ENCODE measurements at regions not wholly inside any gene's neighbourhood (a gene's known extent, or its start where the extent isn't known, plus 50 kb on each side); places are given as distances from the start of the nearest gene placed in this dataset.

- DNase-seq = no peak
Measured at GRCh38 chr20:51265361-51265760, 242.5 kb upstream of the KCNG1 start.

GRCh38 chr20:51262240-51262639, 239.3 kb upstream of the KCNG1 start:
- no peak for DNase-seq

- no peak for DNase-seq
Measured at GRCh38 chr20:51259455-51259854, 236.5 kb upstream of the KCNG1 start.

- DNase-seq = no peak
Measured at GRCh38 chr20:51258582-51259165, 235.8 kb upstream of the KCNG1 start.

- no peak for DNase-seq
Measured at GRCh38 chr20:51255417-51255816, 232.5 kb upstream of the KCNG1 start.

GRCh38 chr20:51253280-51253679, 230.4 kb upstream of the KCNG1 start:
- no peak for DNase-seq

- no peak for DNase-seq
Measured at GRCh38 chr20:51249781-51250180, 226.9 kb upstream of the KCNG1 start.

- DNase-seq = no peak
Measured at GRCh38 chr20:51249215-51249614, 226.3 kb upstream of the KCNG1 start.

- DNase-seq = no peak
Measured at GRCh38 chr20:51244466-51244865, 221.6 kb upstream of the KCNG1 start.

- DNase-seq = no peak
Measured at GRCh38 chr20:51238675-51239305, 215.9 kb upstream of the KCNG1 start.

- DNase-seq = no peak
Measured at GRCh38 chr20:51237791-51238190, 214.9 kb upstream of the KCNG1 start.

- DNase-seq = no peak
Measured at GRCh38 chr20:51237278-51237677, 214.4 kb upstream of the KCNG1 start.

- DNase-seq = no peak
Measured at GRCh38 chr20:51236421-51236820, 213.5 kb upstream of the KCNG1 start.

- no peak for DNase-seq
Measured at GRCh38 chr20:51233345-51233744, 210.4 kb upstream of the KCNG1 start.

GRCh38 chr20:51230727-51231126, 207.8 kb upstream of the KCNG1 start:
- DNase-seq = no peak

GRCh38 chr20:51228763-51229162, 205.9 kb upstream of the KCNG1 start:
- DNase-seq = no peak

- no peak for DNase-seq
Measured at GRCh38 chr20:51227744-51228143, 204.8 kb upstream of the KCNG1 start.

- no peak for DNase-seq
Measured at GRCh38 chr20:51223183-51223720, 200.3 kb upstream of the KCNG1 start.

- DNase-seq = no peak
Measured at GRCh38 chr20:51221791-51222408, 199.0 kb upstream of the KCNG1 start.

- DNase-seq = no peak
Measured at GRCh38 chr20:51221103-51221502, 198.2 kb upstream of the KCNG1 start.

- no peak for DNase-seq
Measured at GRCh38 chr20:51220293-51220706, 197.4 kb upstream of the KCNG1 start.

- no peak for DNase-seq
Measured at GRCh38 chr20:51219544-51219943, 196.6 kb upstream of the KCNG1 start.

- no peak for DNase-seq
Measured at GRCh38 chr20:51218603-51219002, 195.7 kb upstream of the KCNG1 start.

GRCh38 chr20:51217347-51218045, 194.6 kb upstream of the KCNG1 start:
- no peak for DNase-seq
